Breast epithelium (tissue), 4 donors: ENCODE measurements at regions not wholly inside any gene's neighbourhood (a gene's known extent, or its start where the extent isn't known, plus 50 kb on each side); places are given as distances from the start of the nearest gene placed in this dataset.
A peak's percentile ranks its signal among the peaks of the same experiment; 100 is the strongest.

Source experiments
- DNase-seq, 2 donors: peaks; one replicate each; pipeline ENCODE4 v3.0.0-alpha.2; 2019; ENCODE audit warnings: low spot score in 2 of 2
- H3K27ac ChIP-seq, 2 donors: fragments of 200-600 bp; sonication (generic) in 1 of 2; one replicate each; pipeline ENCODE4 v1.5.1; 2016 to 2019; ENCODE audit warnings: mild to moderate bottlenecking in 1 of 2
- H3K27me3 ChIP-seq, 2 donors: fragments of 200-600 bp; sonication (generic) in 1 of 2; one replicate each; pipeline versions ENCODE4 v1.5.1 to v1.6.0; 2017 to 2019; ENCODE audit warnings: control low read depth in 1 of 2, mild to moderate bottlenecking in 1 of 2
- H3K36me3 ChIP-seq: fragments of 200-600 bp; one replicate; pipeline ENCODE4 v1.5.1; 2019
- H3K4me1 ChIP-seq, 2 donors: fragments of 200-600 bp; sonication (generic); one replicate each; pipeline ENCODE4 v1.5.1; 2016 to 2019; ENCODE audit warnings: control low read depth in 1 of 2
- H3K4me3 ChIP-seq, 3 donors: fragments of 200-600 bp; sonication (generic); 1 replicate in 2 of 3; 2 replicates in 1 of 3; pipeline ENCODE4 v1.5.1; 2016 to 2019; ENCODE audit warnings: mild to moderate bottlenecking in 3 of 3, moderate library complexity in 2 of 3
- H3K9me3 ChIP-seq, 2 donors: fragments of 200-600 bp; sonication (generic) in 1 of 2; one replicate each; pipeline ENCODE4 v1.5.1; 2016 to 2019; ENCODE audit warnings: control low read depth in 1 of 2
- CTCF ChIP-seq, 3 donors: fragments of 450-650 bp; IDR thresholded peaks; one replicate each; pipeline ENCODE4 v1.5.1; 2016 to 2017; ENCODE audit warnings: antibody characterized with exemption in 3 of 3, mild to moderate bottlenecking in 3 of 3, moderate library complexity in 3 of 3
- POLR2A ChIP-seq: fragments of 450-650 bp; IDR thresholded peaks from one replicate; pipeline ENCODE4 v1.6.1; 2016; ENCODE audit warnings: antibody characterized with exemption, mild to moderate bottlenecking, moderate library complexity
- POLR2AphosphoS5 ChIP-seq, 3 donors: sonication (generic); formaldehyde crosslinking; IDR thresholded peaks; one replicate each; pipeline ENCODE4 v1.6.1; 2017; ENCODE audit warnings: antibody characterized with exemption in 3 of 3
- intact Hi-C: fragments of 100-400 bp; cut with DNase I; formaldehyde crosslinking; loops from one replicate; pipeline ENCODE4 v1.15.1; 2023; ENCODE audit warnings: low total_unique reads

- Histone ChIP-seq H3K9me3 (no peaks in the 10 kb centered on the region), H3K27ac (peak overlapping the region in 1 of 2 donors; percentile 43), H3K4me3 (peak overlapping the region in 1 of 3 donors; percentile 17), H3K36me3 (no peaks in the 10 kb centered on the region), H3K4me1 (no peaks in the 10 kb centered on the region), H3K27me3 (no peaks in the 10 kb centered on the region)
- intact Hi-C loops: no loop called here
- peak in 1 of 2 donors; percentile 20 for DNase-seq
- TF ChIP-seq POLR2AphosphoS5 (IDR thresholded peaks at IDR 0.05) (no peak), CTCF (IDR thresholded peaks at IDR 0.05) (no peak), POLR2A (no peak)
Measured at GRCh38 chr7:15972862-15973275, 286.4 kb upstream of the MEOX2 start.

- no peaks in the 10 kb centered on the region for H3K4me1 ChIP-seq
- intact Hi-C loops: no loop called here
- no peak overlapping the region for H3K27ac ChIP-seq
Measured at GRCh38 chr7:15967551-15967950, 281.1 kb upstream of the MEOX2 start.

GRCh38 chr7:15967121-15967520, 280.6 kb upstream of the MEOX2 start:
- no peak for DNase-seq
- TF ChIP-seq POLR2A (no peak), POLR2AphosphoS5 (IDR thresholded peaks at IDR 0.05) (no peak), CTCF (IDR thresholded peaks at IDR 0.05) (no peak)
- Histone ChIP-seq H3K27ac (no peak overlapping the region), H3K9me3 (no peaks in the 10 kb centered on the region), H3K4me3 (no peak overlapping the region), H3K36me3 (no peaks in the 10 kb centered on the region), H3K27me3 (no peaks in the 10 kb centered on the region), H3K4me1 (no peaks in the 10 kb centered on the region)
- intact Hi-C loops: no loop called here

More at GRCh38 chr7:15967551-15967950, 281.1 kb upstream of the MEOX2 start:
- no peaks in the 10 kb centered on the region for H3K27me3 ChIP-seq
- TF ChIP-seq POLR2AphosphoS5 (IDR thresholded peaks at IDR 0.05) (no peak), POLR2A (no peak), CTCF (IDR thresholded peaks at IDR 0.05) (no peak)
- no peak overlapping the region for H3K4me3 ChIP-seq
- no peak for DNase-seq
- no peaks in the 10 kb centered on the region for H3K36me3 ChIP-seq
- H3K9me3 ChIP-seq: no peaks in the 10 kb centered on the region

GRCh38 chr7:15963206-15963605, 276.7 kb upstream of the MEOX2 start:
- H3K27ac ChIP-seq: no peak overlapping the region
- no peaks in the 10 kb centered on the region for H3K27me3 ChIP-seq
- intact Hi-C loops: no loop called here
- no peak for TF ChIP-seq POLR2A
- TF ChIP-seq CTCF (IDR thresholded peaks at IDR 0.05): no peak
- no peak for TF ChIP-seq POLR2AphosphoS5 (IDR thresholded peaks at IDR 0.05)
- no peaks in the 10 kb centered on the region for H3K4me1 ChIP-seq
- no peaks in the 10 kb centered on the region for H3K36me3 ChIP-seq
- no peak overlapping the region for H3K4me3 ChIP-seq
- no peak for DNase-seq
- H3K9me3 ChIP-seq: no peaks in the 10 kb centered on the region

GRCh38 chr7:15954671-15955354, 268.3 kb upstream of the MEOX2 start:
- intact Hi-C loops: no loop called here
- no peaks in the 10 kb centered on the region for H3K4me1 ChIP-seq
- H3K4me3 ChIP-seq: no peak overlapping the region
- H3K27me3 ChIP-seq: no peaks in the 10 kb centered on the region
- H3K9me3 ChIP-seq: no peaks in the 10 kb centered on the region
- no peak for TF ChIP-seq CTCF (IDR thresholded peaks at IDR 0.05)
- TF ChIP-seq POLR2A: no peak
- no peak for TF ChIP-seq POLR2AphosphoS5 (IDR thresholded peaks at IDR 0.05)
- peak overlapping the region in 1 of 2 donors; percentile 32 for H3K27ac ChIP-seq
- H3K36me3 ChIP-seq: no peaks in the 10 kb centered on the region
- DNase-seq: no peak
